Neural cell (in vitro differentiated cells): ENCODE measurements at regions not wholly inside any gene's neighbourhood (a gene's known extent, or its start where the extent isn't known, plus 50 kb on each side); places are given as distances from the start of the nearest gene placed in this dataset.

Experiments
- H2AFZ ChIP-seq: fragments of 200-600, 300-800 bp; sonication (generic), shearing (Covaris generic); 2 replicates; pipeline ENCODE4 v1.6.0; 2014; ENCODE audit warnings: low read depth, mild to moderate bottlenecking, antibody characterized with exemption, low read length, moderate library complexity
- H3F3A ChIP-seq: fragments of 200-600 bp; shearing (Covaris generic); 2 replicates; pipeline ENCODE4 v1.6.1; 2016; ENCODE audit warnings: mild to moderate bottlenecking, moderate library complexity, mixed read lengths, antibody characterized with exemption, low read length; ENCODE audit not compliant: insufficient read depth, poor library complexity, severe bottlenecking
- H3K27ac ChIP-seq: fragments of 200-600, 300-800 bp; sonication (generic), shearing (Covaris generic); 2 replicates; pipeline ENCODE4 v1.5.1; 2014; ENCODE audit warnings: mild to moderate bottlenecking, low read length, moderate library complexity
- H3K27me3 ChIP-seq: fragments of 300-800, 200-600 bp; sonication (generic), shearing (Covaris generic); 2 replicates; pipeline ENCODE4 v1.6.0; 2014; ENCODE audit warnings: mild to moderate bottlenecking, low read depth, low read length, moderate library complexity; ENCODE audit not compliant: insufficient read depth
- H3K36me3 ChIP-seq: fragments of 300-800, 200-600 bp; sonication (generic), shearing (Covaris generic); 2 replicates; pipeline ENCODE4 v1.5.1; 2014; ENCODE audit warnings: mild to moderate bottlenecking, antibody characterized with exemption, low read length, moderate library complexity; ENCODE audit not compliant: insufficient read depth
- H3K4me2 ChIP-seq: fragments of 300-800, 200-600 bp; sonication (generic), shearing (Covaris generic); 2 replicates; pipeline ENCODE4 v1.6.0; 2014; ENCODE audit warnings: mild to moderate bottlenecking, low read length
- H3K4me3 ChIP-seq: fragments of 300-800, 200-600 bp; sonication (generic), shearing (Covaris generic); 2 replicates; pipeline ENCODE4 v1.5.1; 2014; ENCODE audit warnings: mild to moderate bottlenecking, low read length, moderate library complexity
- H3K79me2 ChIP-seq: fragments of 200-600 bp; shearing (Covaris generic); replicated peaks from 2 replicates; pipeline ENCODE4 v1.6.0; 2014; ENCODE audit warnings: mild to moderate bottlenecking, low read length, moderate library complexity; ENCODE audit not compliant: insufficient read depth
- H3K9ac ChIP-seq: fragments of 300-800, 200-600 bp; sonication (generic), shearing (Covaris generic); 2 replicates; pipeline ENCODE4 v1.6.1; 2016; ENCODE audit warnings: mild to moderate bottlenecking, low read length, mixed read lengths
- H3K9me2 ChIP-seq: fragments of 200-600 bp; shearing (Covaris generic); 2 replicates; pipeline ENCODE4 v1.6.1; 2016; ENCODE audit warnings: mild to moderate bottlenecking, low read length, mixed read lengths; ENCODE audit not compliant: insufficient read depth
- H3K9me3 ChIP-seq: fragments of 200-600, 300-800 bp; sonication (generic), shearing (Covaris generic); 2 replicates; pipeline ENCODE4 v1.6.1; 2016; ENCODE audit warnings: mild to moderate bottlenecking, mixed run types, low read length, moderate library complexity, mixed read lengths
- H4K20me1 ChIP-seq: fragments of 200-600 bp; shearing (Covaris generic); 2 replicates; pipeline ENCODE4 v1.6.1; 2016; ENCODE audit warnings: mild to moderate bottlenecking, mixed run types; ENCODE audit not compliant: insufficient read depth
- CTCF ChIP-seq: fragments of 450-650 bp; IDR thresholded peaks from 2 replicates; pipeline ENCODE4 v1.5.1; 2014; ENCODE audit warnings: antibody characterized with exemption, mild to moderate bottlenecking, moderate library complexity; ENCODE audit not compliant: poor library complexity, severe bottlenecking
- EP300 ChIP-seq: fragments of 450-650 bp; conservative IDR thresholded peaks from 2 replicates; pipeline ENCODE4 v1.6.1; 2014; ENCODE audit warnings: antibody characterized with exemption, mild to moderate bottlenecking, moderate library complexity; ENCODE audit not compliant: poor library complexity, severe bottlenecking
- EZH2 ChIP-seq: fragments of 200-600, 300-800 bp; shearing (Covaris generic), sonication (generic); IDR thresholded peaks from 2 replicates; pipeline ENCODE4 v1.6.1; 2014; ENCODE audit warnings: antibody characterized with exemption, low read length, borderline replicate concordance, mild to moderate bottlenecking; ENCODE audit not compliant: insufficient read depth, poor library complexity, severe bottlenecking
- MXI1 ChIP-seq: fragments of 450-650 bp; conservative IDR thresholded peaks from 2 replicates; pipeline ENCODE4 v1.6.1; 2014; ENCODE audit warnings: antibody characterized with exemption, mild to moderate bottlenecking; ENCODE audit not compliant: poor library complexity, severe bottlenecking
- POLR2AphosphoS5 ChIP-seq: IDR thresholded peaks from 2 replicates; pipeline ENCODE4 v1.6.1; 2012
- RAD21 ChIP-seq: fragments of 450-650 bp; conservative IDR thresholded peaks from 2 replicates; pipeline ENCODE4 v1.6.1; 2014; ENCODE audit warnings: antibody characterized with exemption, mild to moderate bottlenecking, moderate library complexity
- REST ChIP-seq: IDR thresholded peaks from 2 replicates; pipeline ENCODE4 v1.6.1; 2012; ENCODE audit warnings: borderline replicate concordance
- SMC3 ChIP-seq: fragments of 450-650 bp; conservative IDR thresholded peaks from 2 replicates; pipeline ENCODE4 v1.6.1; 2014; ENCODE audit warnings: antibody characterized with exemption, mild to moderate bottlenecking, moderate library complexity; ENCODE audit not compliant: poor library complexity
- TAF1 ChIP-seq: IDR thresholded peaks from 2 replicates; pipeline ENCODE4 v1.6.1; 2012; ENCODE audit warnings: low read depth

- H3K27me3 ChIP-seq: no peaks in the 10 kb centered on the region
- no peak overlapping the region for H2AFZ ChIP-seq
- H3K4me2 ChIP-seq: no peak overlapping the region
- H3K4me3 ChIP-seq: no peak overlapping the region
- no peaks in the 10 kb centered on the region for H3K79me2 ChIP-seq
- H3K9me3 ChIP-seq: no peaks in the 10 kb centered on the region
- H3K36me3 ChIP-seq: no peaks in the 10 kb centered on the region
- no peaks in the 10 kb centered on the region for H3F3A ChIP-seq
- H3K9me2 ChIP-seq: no peaks in the 10 kb centered on the region
- H4K20me1 ChIP-seq: no peaks in the 10 kb centered on the region
- H3K27ac ChIP-seq: no peak overlapping the region
- TF ChIP-seq POLR2AphosphoS5 (no peak), REST (no peak)
- H3K9ac ChIP-seq: no peak overlapping the region
These were observed 56.2 kb downstream of the TAF11L14 start for GRCh38 chr5:17690473-17690872.

GRCh38 chr5:17691762-17692161 lies 57.5 kb downstream of the TAF11L14 start:
- Histone ChIP-seq H3K9ac (no peak overlapping the region), H3K4me2 (no peak overlapping the region), H3K36me3 (no peaks in the 10 kb centered on the region), H3K79me2 (no peaks in the 10 kb centered on the region), H3K4me3 (no peak overlapping the region), H3F3A (no peaks in the 10 kb centered on the region), H3K9me2 (no peaks in the 10 kb centered on the region), H3K27ac (no peak overlapping the region), H3K27me3 (no peaks in the 10 kb centered on the region), H4K20me1 (no peaks in the 10 kb centered on the region), H3K9me3 (no peaks in the 10 kb centered on the region), H2AFZ (no peak overlapping the region)
- TF ChIP-seq SMC3 (no peak), RAD21 (no peak), EZH2 (no peak), REST (no peak), CTCF (no peak), TAF1 (no peak), EP300 (no peak), POLR2AphosphoS5 (no peak), MXI1 (no peak)
